ENCODE measurements at regions not wholly inside any gene's neighbourhood (a gene's known extent, or its start where the extent isn't known, plus 50 kb on each side); places are given as distances from the start of the nearest gene placed in this dataset.

DNA sequence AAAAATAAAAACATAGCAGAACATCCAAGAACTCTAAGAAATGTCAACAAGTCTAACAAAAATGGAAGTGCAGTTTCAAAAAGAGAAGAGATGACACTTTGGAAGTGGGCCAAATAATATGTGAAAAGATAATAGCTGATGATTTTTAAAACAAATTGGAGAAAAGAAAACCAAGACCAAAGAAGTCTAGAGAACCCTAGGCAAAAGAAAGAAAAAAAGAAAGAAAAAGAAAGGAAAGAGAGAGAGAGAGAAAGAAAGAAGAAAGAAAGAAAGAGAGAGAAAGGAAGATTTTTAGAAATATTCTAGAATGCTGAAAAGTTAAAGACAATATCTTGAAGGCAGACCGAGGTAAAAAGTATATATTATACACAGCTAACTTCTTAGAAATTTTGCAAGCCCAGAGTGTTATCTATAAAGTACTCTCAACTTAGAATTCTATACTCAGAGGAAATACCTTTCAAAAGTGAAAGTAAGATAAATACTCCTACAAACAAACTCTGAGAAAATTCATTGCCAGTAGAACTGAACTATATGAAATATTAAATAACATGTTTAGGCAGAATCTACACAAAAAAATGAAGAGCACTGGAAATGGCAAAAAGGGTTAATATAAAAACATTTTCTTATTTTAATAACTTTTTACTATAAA lies 138.7 kb upstream of the SMIM30 start:
- Histone ChIP-seq H3K27me3 (no peaks in the 10 kb centered on the region), H3K4me3 (no peak overlapping the region), H3K36me3 (no peaks in the 10 kb centered on the region), H3K9me3 (no peaks in the 10 kb centered on the region), H3K27ac (no peak overlapping the region), H3K4me1 (no peaks in the 10 kb centered on the region)
- DNase-seq, result no peak
- TF ChIP-seq POLR2AphosphoS5 (IDR thresholded peaks at IDR 0.05), result no peak
- TF ChIP-seq, protein P1, sequence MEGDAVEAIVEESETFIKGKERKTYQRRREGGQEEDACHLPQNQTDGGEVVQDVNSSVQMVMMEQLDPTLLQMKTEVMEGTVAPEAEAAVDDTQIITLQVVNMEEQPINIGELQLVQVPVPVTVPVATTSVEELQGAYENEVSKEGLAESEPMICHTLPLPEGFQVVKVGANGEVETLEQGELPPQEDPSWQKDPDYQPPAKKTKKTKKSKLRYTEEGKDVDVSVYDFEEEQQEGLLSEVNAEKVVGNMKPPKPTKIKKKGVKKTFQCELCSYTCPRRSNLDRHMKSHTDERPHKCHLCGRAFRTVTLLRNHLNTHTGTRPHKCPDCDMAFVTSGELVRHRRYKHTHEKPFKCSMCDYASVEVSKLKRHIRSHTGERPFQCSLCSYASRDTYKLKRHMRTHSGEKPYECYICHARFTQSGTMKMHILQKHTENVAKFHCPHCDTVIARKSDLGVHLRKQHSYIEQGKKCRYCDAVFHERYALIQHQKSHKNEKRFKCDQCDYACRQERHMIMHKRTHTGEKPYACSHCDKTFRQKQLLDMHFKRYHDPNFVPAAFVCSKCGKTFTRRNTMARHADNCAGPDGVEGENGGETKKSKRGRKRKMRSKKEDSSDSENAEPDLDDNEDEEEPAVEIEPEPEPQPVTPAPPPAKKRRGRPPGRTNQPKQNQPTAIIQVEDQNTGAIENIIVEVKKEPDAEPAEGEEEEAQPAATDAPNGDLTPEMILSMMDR (IDR thresholded peaks at IDR 0.05), result no peak
- no peak for TF ChIP-seq EP300 (IDR thresholded peaks at IDR 0.05)
- no peak for TF ChIP-seq POLR2A (IDR thresholded peaks at IDR 0.05)
- intact Hi-C loops (cut with DNase I; ENCODE audit: low total_unique reads), result no loop called here
- 72 to 85% (median 83%) methylated on average over 1 of the region's 1 CpG for WGBS, 5 donors

DNA sequence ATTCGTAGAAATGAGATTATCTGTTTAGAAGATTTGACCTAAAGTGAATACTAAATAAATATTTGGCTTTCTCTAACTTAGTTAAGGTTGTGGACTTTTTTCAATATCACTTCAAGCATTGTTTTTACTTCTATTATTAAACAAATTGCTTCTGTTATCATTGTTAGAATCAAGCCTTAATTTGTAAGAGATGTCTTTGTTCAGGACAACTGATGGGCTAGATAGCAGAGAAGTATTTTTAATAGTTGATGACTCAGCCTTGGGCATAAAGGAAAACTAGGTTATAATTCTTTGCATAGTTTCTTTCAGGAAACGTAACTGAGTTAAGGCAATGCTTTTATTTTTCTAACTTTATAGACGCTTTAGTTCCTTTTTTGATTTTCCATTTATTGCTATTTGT lies 128.8 kb upstream of the SMIM30 start:
- peaks cover 0 to 5% (median 2%) of the 10 kb centered on the region in 4 donors for H3K9me3 ChIP-seq
- intact Hi-C loops (cut with DNase I; ENCODE audit: low total_unique reads), result no loop called here
- no peak overlapping the region for H3K4me3 ChIP-seq
- no peak overlapping the region for H3K27ac ChIP-seq
- DNase-seq, result no peak
- WGBS, 5 donors, result 56 to 64% (median 59%) methylated on average over 3 of the region's 3 CpGs
- no peaks in the 10 kb centered on the region for H3K36me3 ChIP-seq
- TF ChIP-seq POLR2A (IDR thresholded peaks at IDR 0.05) (no peak), POLR2AphosphoS5 (IDR thresholded peaks at IDR 0.05) (no peak)
- H3K27me3 ChIP-seq, result no peaks in the 10 kb centered on the region
- no peaks in the 10 kb centered on the region for H3K4me1 ChIP-seq

DNA sequence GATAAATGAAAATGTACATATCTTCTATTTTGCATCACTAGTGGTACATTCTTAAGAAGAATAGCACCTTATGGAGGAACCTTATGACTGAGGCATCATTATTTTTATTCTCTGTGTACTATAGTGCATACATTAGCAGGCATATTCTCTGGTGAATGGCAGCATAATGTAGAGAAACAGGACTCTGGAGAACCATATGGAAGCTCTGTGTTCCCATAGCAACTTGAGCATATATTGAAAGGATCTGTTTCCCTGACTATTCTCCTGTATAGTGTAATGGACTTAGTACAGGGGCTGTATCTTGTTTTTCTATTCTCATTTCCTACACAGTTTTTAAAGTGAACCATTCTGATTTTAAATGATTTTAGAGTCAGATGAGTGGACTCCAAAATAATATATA lies 128.4 kb upstream of the SMIM30 start:
- Histone ChIP-seq H3K4me1 (no peaks in the 10 kb centered on the region), H3K27me3 (no peaks in the 10 kb centered on the region), H3K27ac (no peak overlapping the region), H3K4me3 (no peak overlapping the region), H3K36me3 (no peaks in the 10 kb centered on the region), H3K9me3 (peaks cover 0 to 7% (median 2%) of the 10 kb centered on the region in 4 donors)
- TF ChIP-seq POLR2A (IDR thresholded peaks at IDR 0.05) (no peak), EP300 (IDR thresholded peaks at IDR 0.05) (no peak), POLR2AphosphoS5 (IDR thresholded peaks at IDR 0.05) (no peak)
- TF ChIP-seq, protein P1 (IDR thresholded peaks at IDR 0.05), result no peak
- no peak for DNase-seq
- intact Hi-C loops (cut with DNase I; ENCODE audit: low total_unique reads), result no loop called here

DNA sequence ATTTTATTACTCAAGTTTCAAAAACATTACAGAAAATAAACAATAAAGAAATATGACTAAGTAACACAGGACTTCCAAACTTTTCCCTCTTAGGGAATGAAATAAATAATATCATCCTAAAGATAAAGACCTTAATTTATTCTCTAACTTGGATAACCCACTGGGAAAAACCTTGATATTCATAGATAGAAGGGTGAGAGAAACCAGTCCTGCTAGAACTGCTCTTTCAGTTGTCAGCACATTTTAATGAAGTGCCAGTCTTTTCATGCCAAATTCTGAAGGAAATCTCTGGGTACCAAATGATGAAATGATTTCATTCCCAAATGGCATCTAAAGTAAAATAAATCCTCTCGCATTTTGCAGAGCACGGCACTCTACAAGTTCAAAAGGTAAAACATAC lies 114.5 kb upstream of the SMIM30 start:
- 60 to 87% (median 80%) methylated on average over 2 of the region's 2 CpGs for WGBS, 5 donors
- DNase-seq, result no peak
- intact Hi-C loops (cut with DNase I; ENCODE audit: low total_unique reads), result no loop called here
- TF ChIP-seq EP300 (IDR thresholded peaks at IDR 0.05) (no peak), POLR2A (IDR thresholded peaks at IDR 0.05) (no peak), POLR2AphosphoS5 (IDR thresholded peaks at IDR 0.05) (no peak)
- TF ChIP-seq, protein P1 (IDR thresholded peaks at IDR 0.05), result no peak
- Histone ChIP-seq H3K27ac (no peak overlapping the region), H3K36me3 (no peaks in the 10 kb centered on the region), H3K4me1 (no peaks in the 10 kb centered on the region), H3K9me3 (peaks cover 0 to 2% (median 0%) of the 10 kb centered on the region in 4 donors), H3K4me3 (no peak overlapping the region), H3K27me3 (no peaks in the 10 kb centered on the region)

DNA sequence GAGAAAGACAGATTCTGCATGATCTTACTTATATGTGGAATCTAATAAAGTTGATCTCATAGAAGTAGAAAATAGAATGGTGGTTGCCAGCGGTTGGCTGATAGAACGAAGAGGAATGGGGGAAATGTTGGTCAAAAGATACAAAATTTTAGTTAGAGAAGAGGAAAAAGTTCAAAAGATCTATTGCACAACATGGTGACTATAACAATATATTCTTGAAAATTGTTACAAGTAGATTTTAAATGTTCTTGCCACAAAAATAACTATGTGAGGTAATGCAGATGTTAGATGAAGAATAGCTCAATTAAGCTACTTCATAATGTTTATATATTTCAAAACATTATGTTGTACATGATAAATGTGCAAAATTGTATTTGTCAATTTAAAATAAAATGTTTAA lies 112.3 kb upstream of the SMIM30 start:
- WGBS, 5 donors, result 82 to 91% (median 87%) methylated on average over 2 of the region's 2 CpGs
- H3K4me3 ChIP-seq, result no peak overlapping the region
- H3K9me3 ChIP-seq, result peaks cover 0 to 22% (median 15%) of the 10 kb centered on the region in 4 donors
- no peak overlapping the region for H3K27ac ChIP-seq
- H3K36me3 ChIP-seq, result no peaks in the 10 kb centered on the region
- intact Hi-C loops (cut with DNase I; ENCODE audit: low total_unique reads), result no loop called here
- no peak for TF ChIP-seq POLR2A (IDR thresholded peaks at IDR 0.05)
- TF ChIP-seq EP300 (IDR thresholded peaks at IDR 0.05), result no peak
- TF ChIP-seq, protein P1 (IDR thresholded peaks at IDR 0.05), result no peak
- TF ChIP-seq POLR2AphosphoS5 (IDR thresholded peaks at IDR 0.05), result no peak
- no peaks in the 10 kb centered on the region for H3K4me1 ChIP-seq
- H3K27me3 ChIP-seq, result no peaks in the 10 kb centered on the region
- no peak for DNase-seq
